ENCODE measurements at regions not wholly inside any gene's neighbourhood (a gene's known extent, or its start where the extent isn't known, plus 50 kb on each side); places are given as distances from the start of the nearest gene placed in this dataset.

DNA sequence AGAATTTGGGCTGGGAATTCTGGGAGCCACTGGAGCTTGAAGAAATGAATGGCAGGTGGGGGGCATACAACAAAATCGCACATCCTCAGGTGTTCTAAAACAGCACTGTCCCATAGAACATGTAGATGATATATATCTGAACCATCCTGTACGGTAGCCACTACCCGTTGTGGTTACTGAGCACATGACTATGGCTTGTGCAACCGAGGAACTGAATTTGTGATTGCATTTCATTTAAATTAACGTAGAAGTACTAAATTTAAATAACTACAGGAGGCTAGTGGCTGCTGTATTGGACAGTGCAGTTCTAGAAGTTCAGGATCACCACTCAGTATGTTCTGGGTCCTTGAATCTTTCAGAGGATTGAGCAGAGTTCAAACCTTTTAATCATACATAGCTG, 172.4 kb downstream of the PHETA1 start:
- DNase-seq = peak; percentile 59 to 78 (median 67)

DNA sequence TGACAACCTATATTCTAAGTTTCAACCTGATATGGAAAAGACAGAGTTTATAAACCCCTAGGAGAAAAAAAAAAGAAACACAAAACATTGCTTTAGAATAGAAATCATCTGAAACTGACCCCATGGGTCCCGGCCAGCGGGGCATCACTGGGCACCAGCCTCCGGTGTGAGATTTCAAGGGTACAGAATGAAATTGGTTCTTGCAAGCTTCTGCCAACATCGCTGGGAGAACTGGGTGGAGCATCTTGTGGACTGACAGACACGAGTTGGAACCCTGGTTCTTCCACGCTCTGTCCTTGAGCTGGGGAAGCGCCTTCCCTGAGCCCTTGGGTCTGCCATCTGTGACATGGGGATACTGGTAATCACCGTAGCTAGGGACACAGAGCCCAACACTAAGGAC, 173.6 kb downstream of the PHETA1 start:
- no peak for DNase-seq

GRCh38 chr12:111194703-111195051, 174.2 kb downstream of the PHETA1 start:
- no peak for DNase-seq

GRCh38 chr12:111193977-111194702, 174.8 kb downstream of the PHETA1 start:
- DNase-seq = no peak

DNA sequence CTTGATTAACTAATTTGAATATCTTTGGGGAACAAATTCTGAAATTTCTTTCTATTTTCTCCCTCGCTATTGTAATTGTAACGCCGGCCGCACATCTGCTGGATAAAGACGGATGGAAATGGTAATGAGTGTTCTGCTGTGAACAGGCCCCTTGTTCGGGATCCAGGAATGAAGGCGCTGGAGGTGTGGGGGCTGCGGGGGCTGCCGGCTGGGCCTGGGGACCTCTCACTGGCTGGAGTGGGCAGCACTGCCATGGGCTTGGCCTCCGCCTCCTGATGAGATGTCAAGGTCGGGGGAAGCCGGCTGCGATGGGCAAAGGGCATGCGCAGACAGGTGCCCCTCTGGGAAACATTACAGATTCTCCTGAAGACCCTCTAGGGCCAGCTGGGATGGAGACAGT, 175.4 kb downstream of the PHETA1 start:
- DNase-seq = no peak

DNA sequence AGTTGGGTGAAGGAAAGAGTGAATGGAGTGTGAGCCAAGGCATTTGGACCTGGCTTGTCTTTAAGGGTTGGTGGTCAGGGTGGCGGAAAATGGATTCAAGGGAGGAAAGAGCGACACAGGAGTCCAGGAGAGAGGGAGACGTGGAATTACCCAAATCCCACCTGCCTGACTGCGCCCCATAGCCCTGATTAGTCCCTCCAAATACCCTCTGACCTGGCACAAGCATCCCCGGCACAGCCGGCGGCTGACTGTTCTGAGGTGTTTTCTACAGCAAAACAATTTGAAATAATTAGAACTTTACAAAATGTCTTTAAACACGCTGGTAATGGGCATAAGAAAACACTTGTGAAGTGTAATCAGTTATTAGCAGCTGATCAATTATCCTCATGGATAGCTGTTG, 175.8 kb downstream of the PHETA1 start:
- DNase-seq = no peak

DNA sequence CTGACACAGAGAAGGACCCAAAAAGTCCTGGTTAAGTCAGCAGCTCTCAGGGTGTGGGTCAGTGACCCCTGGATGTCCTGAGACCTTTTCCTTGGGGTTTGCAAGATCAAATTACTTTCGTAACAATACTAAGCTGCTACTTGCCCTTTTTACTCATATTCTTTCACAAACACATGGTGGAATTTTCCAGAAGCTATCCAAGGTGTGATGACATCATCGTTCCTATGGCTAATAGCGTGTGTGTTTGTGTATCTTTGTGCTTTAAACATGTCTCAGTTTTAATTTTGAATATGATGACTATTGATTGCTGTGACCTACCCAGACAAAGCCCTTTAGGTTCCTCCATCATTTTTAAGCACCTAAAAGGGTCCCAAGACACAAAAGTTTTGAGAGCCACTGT, 176.2 kb downstream of the PHETA1 start:
- peak in 1 of 4 experiments; percentile 34 for DNase-seq

DNA sequence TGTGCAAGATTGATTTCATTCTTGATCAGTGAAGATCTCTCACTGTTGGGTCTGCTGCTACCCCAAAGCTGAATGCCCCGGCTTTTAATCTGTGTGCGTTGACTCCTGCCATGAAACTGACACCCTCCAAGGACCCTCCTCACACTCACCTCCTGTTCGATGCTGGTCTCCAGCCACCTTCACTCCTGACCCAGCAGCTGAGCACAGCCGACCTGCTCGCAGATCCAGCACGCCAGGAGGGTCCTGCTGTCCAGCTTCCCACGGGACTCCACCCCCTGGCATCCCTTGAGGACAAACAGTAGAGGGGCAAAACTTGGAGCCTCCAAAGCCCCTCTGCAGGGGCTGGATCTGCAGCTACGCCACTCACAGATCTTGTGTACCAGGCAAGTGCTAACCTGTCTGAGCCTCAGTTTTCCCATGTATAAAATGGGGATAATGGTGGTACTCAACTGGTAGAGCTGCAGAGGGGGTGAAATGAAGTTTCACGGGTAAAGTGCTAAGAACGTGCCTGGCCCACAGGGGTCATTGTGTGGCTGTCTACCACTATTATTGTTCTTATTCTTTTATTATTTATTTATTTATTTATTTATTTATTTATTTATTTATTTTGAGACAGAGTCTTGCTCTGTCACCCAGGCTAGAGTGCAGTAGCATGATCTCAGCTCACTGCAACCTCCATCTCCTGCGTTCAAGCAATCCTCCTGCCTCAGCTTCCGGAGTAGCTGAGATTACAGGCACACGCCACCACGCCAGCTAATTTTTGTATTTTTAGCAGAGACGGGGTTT, 178.0 kb downstream of the PHETA1 start:
- DNase-seq = no peak

DNA sequence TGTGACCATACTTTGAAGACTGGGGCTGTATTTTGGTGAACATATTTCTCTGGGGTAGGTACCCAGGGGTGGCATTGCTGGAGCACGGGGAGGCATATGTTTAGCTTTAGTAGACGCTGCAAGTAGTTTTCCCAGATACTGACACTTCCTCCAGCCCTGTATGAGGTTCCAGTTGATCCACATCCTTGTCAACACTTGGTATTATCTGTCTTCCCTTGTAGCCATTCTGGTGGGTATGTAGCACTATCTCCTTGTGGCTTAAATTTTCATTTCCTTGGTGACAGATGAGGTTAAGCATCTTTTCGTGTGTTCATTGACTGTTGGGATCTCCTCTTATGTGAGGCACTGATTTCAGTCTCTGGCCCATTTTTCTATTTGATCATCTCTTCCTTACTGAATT, 179.1 kb downstream of the PHETA1 start:
- no peak for DNase-seq

GRCh38 chr12:111188436-111188835, 180.5 kb downstream of the PHETA1 start:
- DNase-seq = no peak

DNA sequence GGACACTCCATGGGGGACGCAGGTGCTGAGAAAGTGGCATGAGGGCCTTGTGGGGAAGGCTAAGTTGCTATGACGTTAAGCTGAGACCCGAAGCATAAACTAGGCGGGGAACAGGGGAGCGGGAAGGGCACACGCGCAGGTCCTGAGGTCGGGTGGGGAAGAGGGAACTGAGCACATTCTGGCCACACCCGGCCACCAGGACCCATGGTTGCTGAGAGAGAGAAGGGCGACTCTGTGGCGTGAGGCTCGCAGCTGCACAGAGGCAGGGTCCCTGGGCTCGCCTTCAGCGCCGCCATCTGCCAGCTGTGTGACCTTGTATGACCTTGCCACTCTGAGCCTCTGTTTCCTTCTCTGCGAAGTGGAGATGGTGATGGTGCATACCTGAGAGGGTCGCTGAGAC, 182.5 kb downstream of the PHETA1 start:
- peak in 3 of 4 experiments; percentile 19 to 47 (median 40) for DNase-seq

DNA sequence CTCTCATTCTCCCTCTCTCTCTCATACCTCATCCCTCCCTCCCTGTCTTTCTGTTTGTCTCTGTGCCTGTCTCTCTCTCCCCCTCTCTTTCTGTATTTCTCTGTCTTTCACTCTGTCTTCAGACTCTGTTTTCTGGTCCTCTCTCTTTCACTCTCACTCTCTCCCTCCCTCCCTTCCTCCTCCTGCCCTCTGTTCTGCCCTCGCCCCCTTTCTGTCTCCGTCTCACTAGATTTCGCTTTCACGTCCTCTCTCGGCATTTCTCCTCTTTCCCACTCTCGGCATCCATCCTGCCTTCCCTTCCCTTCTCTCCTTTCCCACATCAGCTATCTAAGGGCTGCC, 183.0 kb downstream of the PHETA1 start:
- DNase-seq = no peak

DNA sequence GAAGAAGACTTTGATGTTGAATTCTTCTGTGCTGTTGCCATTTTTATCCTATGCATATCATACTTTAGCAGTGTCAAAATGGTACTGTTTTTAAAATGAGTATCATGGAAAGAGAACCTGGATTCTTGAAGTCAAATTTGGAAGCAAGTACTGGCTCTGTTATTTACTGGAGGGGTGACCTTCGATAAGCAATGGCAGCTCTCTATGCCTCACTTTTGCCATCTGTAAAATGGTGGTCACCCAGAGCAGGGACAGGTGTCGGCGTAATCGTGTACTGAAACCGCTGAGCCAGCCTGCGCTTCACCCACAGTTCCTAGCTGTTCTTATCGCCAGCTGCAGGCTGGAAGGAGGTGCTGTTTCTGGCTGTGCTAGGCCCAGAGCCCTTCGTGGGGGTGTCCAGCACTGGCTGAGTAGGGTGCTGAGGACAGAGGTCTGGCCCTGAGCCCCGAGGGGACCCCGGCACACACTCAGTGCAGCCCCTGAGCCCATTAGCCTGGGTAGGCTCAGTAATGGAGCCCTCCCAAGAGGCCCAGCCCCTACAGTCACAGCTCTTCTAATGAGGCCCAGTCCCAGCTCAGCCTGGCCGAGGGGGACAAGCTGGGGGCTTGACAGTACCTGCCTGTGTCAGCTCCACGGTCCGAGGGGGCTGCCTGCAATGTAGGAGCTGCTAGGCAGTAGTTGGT, 183.5 kb downstream of the PHETA1 start:
- no peak for DNase-seq

DNA sequence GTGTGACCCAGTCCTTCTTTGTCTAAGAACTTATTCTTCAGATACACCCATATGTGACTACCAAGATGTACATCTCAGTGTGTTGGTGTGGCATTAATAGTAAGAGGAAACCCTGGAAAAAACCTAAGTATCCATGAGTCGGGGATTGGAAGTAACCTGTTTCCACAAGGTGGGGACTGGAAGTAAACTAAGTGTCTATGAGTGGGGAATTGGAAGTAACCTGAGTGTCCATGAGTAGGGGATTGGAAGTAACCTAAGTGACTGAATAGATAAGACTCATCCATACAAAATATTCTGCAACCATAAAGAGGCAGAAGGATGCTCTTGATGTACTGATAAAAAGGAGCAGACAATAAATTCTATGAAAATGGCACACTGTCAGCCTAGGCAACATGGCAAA, 184.7 kb downstream of the PHETA1 start:
- DNase-seq = no peak

GRCh38 chr12:111183094-111183493, 185.8 kb downstream of the PHETA1 start:
- DNase-seq = no peak

GRCh38 chr12:111182382-111182781, 186.5 kb downstream of the PHETA1 start:
- DNase-seq = no peak

DNA sequence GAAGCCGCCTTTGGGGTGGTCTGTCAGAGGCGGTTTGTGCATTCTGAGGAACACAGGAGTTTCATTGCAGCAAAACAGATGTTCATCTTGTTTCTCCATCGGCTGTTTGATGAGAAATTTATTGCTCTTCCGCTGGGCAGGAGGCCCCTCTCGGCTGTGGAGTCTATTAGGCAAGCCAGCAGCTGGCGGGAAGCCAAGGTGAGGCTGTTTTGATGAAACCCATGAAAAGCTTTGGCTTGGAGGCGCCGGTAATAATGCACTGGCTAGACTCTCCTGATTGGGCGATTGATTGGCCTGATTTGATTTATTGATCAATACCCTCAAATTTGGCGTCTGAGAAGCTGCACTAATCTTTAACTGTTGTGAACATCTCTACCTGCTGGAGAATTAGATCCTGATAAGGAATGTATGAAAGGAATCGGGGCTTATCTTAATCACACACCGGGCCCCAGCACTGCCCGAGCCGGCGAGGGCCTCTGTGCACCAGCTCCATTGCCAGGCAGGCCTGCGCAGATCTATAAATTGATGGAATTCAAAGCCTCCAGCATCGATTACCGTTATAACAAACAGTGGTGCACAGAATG, 187.7 kb downstream of the PHETA1 start:
- peak; percentile 71 to 85 (median 77) for DNase-seq

- no peak for DNase-seq
These were observed 188.3 kb downstream of the PHETA1 start for GRCh38 chr12:111180426-111181142.

DNA sequence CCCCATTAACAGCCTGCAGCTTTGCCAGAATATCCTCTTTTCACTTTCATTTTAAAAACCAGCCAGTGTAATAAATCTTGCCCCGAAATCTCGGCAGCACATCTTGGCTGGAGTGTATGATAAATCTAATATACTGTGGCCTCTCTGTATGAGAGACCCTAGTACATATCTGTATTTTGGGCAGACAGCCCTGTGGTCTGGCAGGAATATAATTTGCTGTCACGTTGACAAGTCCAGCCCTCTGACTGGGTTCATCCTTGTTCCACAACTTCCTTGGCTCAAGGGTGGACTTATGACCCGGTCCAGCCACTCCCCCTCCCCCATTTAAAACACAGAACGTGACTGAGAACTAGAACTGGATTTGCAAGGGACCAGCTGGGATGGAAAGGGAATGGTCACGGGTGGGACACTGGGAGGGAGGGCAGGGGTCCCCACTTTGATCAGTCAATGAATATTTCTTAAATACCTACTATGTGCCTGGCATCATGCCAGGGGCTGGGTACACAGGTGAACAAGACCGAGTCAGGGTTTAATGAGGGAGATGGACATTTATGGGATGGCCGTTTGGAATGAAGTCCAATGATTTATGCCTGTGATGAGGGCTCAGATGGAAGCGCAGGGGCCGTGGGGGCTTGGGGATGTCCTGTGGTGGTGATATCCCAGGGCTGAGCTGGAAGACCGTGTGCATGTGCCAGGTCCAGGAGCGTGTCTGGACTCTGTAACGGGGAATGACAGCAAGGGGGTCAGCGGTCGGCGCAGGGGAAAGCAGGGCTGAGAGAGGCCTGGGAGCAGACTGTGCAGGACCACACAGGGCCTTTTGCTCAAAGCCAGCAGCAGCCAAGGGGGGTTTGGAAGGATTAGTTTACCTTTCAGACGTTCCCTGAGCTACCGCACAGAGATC, 190.5 kb downstream of the PHETA1 start:
- peak in 1 of 4 experiments; percentile 36 for DNase-seq

- peak; percentile 46 to 73 (median 54) for DNase-seq
These were observed 193.3 kb downstream of the PHETA1 start for GRCh38 chr12:111175396-111176094.

DNA sequence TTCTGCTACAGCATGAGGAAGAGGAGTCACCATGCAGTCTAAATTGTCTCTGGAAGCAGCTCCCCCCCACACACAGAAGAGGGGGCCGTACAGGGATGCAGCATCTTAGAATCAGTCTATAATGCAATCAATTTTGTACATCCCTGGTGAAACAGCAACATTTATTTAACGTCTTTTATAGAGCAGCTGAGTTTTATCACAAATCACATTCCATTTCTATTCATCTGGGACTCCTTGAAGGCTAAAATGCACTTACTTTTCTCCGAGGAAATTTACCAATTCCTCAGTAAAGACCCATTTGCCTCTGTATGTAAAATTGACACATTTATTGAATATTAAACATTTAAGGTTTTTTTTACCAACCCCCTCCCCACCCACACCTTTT, 193.9 kb downstream of the PHETA1 start:
- no peak for DNase-seq

Data from suppressor macrophage (primary cell).